Muscle of leg (tissue), 3 donors: ENCODE measurements at regions not wholly inside any gene's neighbourhood (a gene's known extent, or its start where the extent isn't known, plus 50 kb on each side); places are given as distances from the start of the nearest gene placed in this dataset.

Experiments
- DNase-seq: peaks from one replicate; pipeline ENCODE4 v3.0.0; 2013
- H3K27ac ChIP-seq: one replicate; pipeline ENCODE4 v1.5.1; 2013; ENCODE audit warnings: mild to moderate bottlenecking, low read length, control low read depth
- H3K27me3 ChIP-seq: one replicate; pipeline ENCODE4 v1.6.1; 2013; ENCODE audit warnings: low read length; ENCODE audit not compliant: control insufficient read depth, insufficient read depth
- H3K36me3 ChIP-seq: one replicate; pipeline ENCODE4 v1.6.1; 2013; ENCODE audit warnings: low read length; ENCODE audit not compliant: control insufficient read depth, insufficient read depth
- H3K4me1 ChIP-seq: one replicate; pipeline ENCODE4 v1.6.1; 2013; ENCODE audit warnings: low read length; ENCODE audit not compliant: control insufficient read depth, insufficient read depth
- H3K4me3 ChIP-seq: one replicate; pipeline ENCODE4 v1.5.1; 2013; ENCODE audit warnings: low read length, control low read depth
- H3K9me3 ChIP-seq: replicated peaks from 2 replicates; pipeline ENCODE4 v1.6.1; 2013; ENCODE audit warnings: low read depth, low read length; ENCODE audit not compliant: control insufficient read depth
- WGBS: methylation state at CpG from one replicate; pipeline ENCODE4 v1.1.5; 2013; ENCODE audit warnings: missing lambda C conversion rate; ENCODE audit not compliant: insufficient coverage; 5-methylcytosine and 5-hydroxymethylcytosine counted together

GRCh38 chr9:113823421-113823820 lies 52.7 kb upstream of the ZNF618 start:
- H3K27me3 ChIP-seq: no peaks in the 10 kb centered on the region
- no peak overlapping the region for H3K27ac ChIP-seq
- 100% methylated on average over 1 of the region's 1 CpG for WGBS
- no peaks in the 10 kb centered on the region for H3K4me1 ChIP-seq
- H3K4me3 ChIP-seq: no peak overlapping the region
- H3K9me3 ChIP-seq: peaks cover 5% of the 10 kb centered on the region
- DNase-seq: no peak
- H3K36me3 ChIP-seq: no peaks in the 10 kb centered on the region
